ENCODE measurements at regions not wholly inside any gene's neighbourhood (a gene's known extent, or its start where the extent isn't known, plus 50 kb on each side); places are given as distances from the start of the nearest gene placed in this dataset.

DNA sequence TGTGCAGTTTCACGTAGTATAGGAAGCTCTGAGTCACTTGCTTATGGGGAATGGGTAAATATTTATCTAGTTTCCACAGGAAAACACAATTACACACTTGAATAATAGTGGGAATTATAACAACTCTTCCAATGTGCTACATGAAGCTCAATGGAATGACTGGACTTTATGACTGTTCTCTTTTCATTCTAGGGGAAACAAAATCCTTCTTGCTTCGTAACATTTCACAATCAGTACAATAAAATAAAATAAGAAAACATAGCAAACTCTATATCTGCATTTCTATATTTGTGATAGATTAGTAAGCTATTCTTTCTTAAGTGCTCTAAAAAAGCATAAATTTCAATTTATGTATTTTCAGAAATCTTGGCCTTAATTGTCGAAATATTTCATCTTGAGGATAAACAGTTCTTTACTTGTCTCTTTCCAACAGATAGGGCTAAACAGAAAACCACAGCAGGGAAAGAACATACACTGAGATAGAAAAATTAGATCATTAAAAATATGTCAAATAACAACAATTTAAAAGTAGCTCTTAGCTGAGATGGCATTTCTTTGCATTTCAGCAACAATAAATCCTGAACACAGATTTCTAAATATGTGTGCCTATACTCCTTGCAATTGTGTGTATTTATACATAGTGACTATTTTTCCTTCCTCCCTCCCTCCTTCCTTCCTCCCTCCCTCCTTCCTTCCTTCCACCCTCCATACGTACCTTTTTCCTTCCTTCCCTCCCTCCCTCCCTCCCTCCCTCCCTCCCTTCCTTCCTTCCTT is 395.5 kb upstream of the KCNMB2 start:
- TF ChIP-seq TAF1 (conservative IDR thresholded peaks at IDR 0.05) (no peak), SP1 (IDR thresholded peaks at IDR 0.05) (no peak), HNF4G (IDR thresholded peaks at IDR 0.05) (no peak), YY1 (IDR thresholded peaks at IDR 0.05) (no peak), GABPA (IDR thresholded peaks at IDR 0.05 in 1 of 2, conservative IDR thresholded peaks at IDR 0.05 in 1 of 2) (no peak), EGR1 (IDR thresholded peaks at IDR 0.05; ENCODE audit: low read depth in 2 of 2) (no peak), RAD21 (IDR thresholded peaks at IDR 0.05) (no peak), JUND (IDR thresholded peaks at IDR 0.05) (no peak), FOXA1 (IDR thresholded peaks at IDR 0.05) (no peak), RXRA (IDR thresholded peaks at IDR 0.05) (no peak)
- TF ChIP-seq, protein P1, sequence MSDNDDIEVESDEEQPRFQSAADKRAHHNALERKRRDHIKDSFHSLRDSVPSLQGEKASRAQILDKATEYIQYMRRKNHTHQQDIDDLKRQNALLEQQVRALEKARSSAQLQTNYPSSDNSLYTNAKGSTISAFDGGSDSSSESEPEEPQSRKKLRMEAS (IDR thresholded peaks at IDR 0.05): no peak
- TF ChIP-seq, protein P2, sequence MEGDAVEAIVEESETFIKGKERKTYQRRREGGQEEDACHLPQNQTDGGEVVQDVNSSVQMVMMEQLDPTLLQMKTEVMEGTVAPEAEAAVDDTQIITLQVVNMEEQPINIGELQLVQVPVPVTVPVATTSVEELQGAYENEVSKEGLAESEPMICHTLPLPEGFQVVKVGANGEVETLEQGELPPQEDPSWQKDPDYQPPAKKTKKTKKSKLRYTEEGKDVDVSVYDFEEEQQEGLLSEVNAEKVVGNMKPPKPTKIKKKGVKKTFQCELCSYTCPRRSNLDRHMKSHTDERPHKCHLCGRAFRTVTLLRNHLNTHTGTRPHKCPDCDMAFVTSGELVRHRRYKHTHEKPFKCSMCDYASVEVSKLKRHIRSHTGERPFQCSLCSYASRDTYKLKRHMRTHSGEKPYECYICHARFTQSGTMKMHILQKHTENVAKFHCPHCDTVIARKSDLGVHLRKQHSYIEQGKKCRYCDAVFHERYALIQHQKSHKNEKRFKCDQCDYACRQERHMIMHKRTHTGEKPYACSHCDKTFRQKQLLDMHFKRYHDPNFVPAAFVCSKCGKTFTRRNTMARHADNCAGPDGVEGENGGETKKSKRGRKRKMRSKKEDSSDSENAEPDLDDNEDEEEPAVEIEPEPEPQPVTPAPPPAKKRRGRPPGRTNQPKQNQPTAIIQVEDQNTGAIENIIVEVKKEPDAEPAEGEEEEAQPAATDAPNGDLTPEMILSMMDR (IDR thresholded peaks at IDR 0.05; ENCODE audit: low read depth, low read length, missing input control): no peak
- TF ChIP-seq, protein P3, sequence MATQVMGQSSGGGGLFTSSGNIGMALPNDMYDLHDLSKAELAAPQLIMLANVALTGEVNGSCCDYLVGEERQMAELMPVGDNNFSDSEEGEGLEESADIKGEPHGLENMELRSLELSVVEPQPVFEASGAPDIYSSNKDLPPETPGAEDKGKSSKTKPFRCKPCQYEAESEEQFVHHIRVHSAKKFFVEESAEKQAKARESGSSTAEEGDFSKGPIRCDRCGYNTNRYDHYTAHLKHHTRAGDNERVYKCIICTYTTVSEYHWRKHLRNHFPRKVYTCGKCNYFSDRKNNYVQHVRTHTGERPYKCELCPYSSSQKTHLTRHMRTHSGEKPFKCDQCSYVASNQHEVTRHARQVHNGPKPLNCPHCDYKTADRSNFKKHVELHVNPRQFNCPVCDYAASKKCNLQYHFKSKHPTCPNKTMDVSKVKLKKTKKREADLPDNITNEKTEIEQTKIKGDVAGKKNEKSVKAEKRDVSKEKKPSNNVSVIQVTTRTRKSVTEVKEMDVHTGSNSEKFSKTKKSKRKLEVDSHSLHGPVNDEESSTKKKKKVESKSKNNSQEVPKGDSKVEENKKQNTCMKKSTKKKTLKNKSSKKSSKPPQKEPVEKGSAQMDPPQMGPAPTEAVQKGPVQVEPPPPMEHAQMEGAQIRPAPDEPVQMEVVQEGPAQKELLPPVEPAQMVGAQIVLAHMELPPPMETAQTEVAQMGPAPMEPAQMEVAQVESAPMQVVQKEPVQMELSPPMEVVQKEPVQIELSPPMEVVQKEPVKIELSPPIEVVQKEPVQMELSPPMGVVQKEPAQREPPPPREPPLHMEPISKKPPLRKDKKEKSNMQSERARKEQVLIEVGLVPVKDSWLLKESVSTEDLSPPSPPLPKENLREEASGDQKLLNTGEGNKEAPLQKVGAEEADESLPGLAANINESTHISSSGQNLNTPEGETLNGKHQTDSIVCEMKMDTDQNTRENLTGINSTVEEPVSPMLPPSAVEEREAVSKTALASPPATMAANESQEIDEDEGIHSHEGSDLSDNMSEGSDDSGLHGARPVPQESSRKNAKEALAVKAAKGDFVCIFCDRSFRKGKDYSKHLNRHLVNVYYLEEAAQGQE (IDR thresholded peaks at IDR 0.05): no peak
- TF ChIP-seq, protein P4, sequence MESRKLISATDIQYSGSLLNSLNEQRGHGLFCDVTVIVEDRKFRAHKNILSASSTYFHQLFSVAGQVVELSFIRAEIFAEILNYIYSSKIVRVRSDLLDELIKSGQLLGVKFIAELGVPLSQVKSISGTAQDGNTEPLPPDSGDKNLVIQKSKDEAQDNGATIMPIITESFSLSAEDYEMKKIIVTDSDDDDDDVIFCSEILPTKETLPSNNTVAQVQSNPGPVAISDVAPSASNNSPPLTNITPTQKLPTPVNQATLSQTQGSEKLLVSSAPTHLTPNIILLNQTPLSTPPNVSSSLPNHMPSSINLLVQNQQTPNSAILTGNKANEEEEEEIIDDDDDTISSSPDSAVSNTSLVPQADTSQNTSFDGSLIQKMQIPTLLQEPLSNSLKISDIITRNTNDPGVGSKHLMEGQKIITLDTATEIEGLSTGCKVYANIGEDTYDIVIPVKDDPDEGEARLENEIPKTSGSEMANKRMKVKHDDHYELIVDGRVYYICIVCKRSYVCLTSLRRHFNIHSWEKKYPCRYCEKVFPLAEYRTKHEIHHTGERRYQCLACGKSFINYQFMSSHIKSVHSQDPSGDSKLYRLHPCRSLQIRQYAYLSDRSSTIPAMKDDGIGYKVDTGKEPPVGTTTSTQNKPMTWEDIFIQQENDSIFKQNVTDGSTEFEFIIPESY (IDR thresholded peaks at IDR 0.05): no peak
